ENCODE measurements at regions not wholly inside any gene's neighbourhood (a gene's known extent, or its start where the extent isn't known, plus 50 kb on each side); places are given as distances from the start of the nearest gene placed in this dataset.

DNA sequence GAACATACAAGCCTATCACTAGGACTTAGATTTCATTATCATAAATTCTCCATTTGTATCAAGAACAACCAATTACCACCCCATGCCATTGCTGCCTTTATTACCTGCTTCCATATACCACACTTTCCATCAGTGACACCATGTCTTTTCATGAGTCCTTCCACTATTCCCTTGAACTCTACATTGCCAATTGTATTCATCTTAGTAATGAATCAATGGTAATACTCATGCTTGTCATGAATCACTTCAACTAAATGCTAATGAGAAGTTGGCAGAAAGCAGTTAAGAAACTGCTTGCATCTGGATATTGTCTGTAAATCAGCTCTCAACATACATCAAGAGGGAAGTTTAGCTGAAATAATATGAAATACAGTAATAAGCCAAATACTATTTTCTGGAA, 61.2 kb upstream of the RNF217 start:
- dilution Hi-C loops (cut with MboI; ENCODE audit: extremely low pct_ligation_motif_present, low sequenced_read_pairs) = no loop called here
- no peak for DNase-seq (ENCODE audit: low read depth, low spot score)
- Histone ChIP-seq H3K27me3 (ENCODE audit: control insufficient read depth, extremely low read depth, insufficient read depth, low read length) (no peaks in the 10 kb centered on the region), H3K9me1 (ENCODE audit: control insufficient read depth, extremely low read depth, insufficient read depth, low read length) (no peaks in the 10 kb centered on the region), H3K9me3 (ENCODE audit: control insufficient read depth, low read depth, low read length) (no peaks in the 10 kb centered on the region), H2AFZ (ENCODE audit: control insufficient read depth, low read length) (no peak overlapping the region), H3K4me2 (ENCODE audit: control insufficient read depth, extremely low read depth, insufficient read depth, low read depth, low read length) (no peak overlapping the region), H3K9ac (ENCODE audit: control insufficient read depth, extremely low read depth, insufficient read depth, low read length) (no peak overlapping the region), H3K27ac (ENCODE audit: control insufficient read depth, insufficient read depth, low read length) (no peak overlapping the region), H3K4me1 (ENCODE audit: control insufficient read depth, extremely low read depth, insufficient read depth, low read length) (peaks cover 4% of the 10 kb centered on the region), H3K36me3 (ENCODE audit: control insufficient read depth in 2 of 2, extremely low read depth in 1 of 2, insufficient read depth in 2 of 2, low read length in 2 of 2) (no peaks in the 10 kb centered on the region), H3K79me2 (ENCODE audit: control insufficient read depth, insufficient read depth, low read length) (no peaks in the 10 kb centered on the region), H4K20me1 (ENCODE audit: control insufficient read depth, extremely low read depth, insufficient read depth, low read length) (no peaks in the 10 kb centered on the region), H3K4me3 (ENCODE audit: control insufficient read depth in 2 of 3, extremely low read depth in 1 of 3, insufficient read depth in 2 of 3, low read depth in 1 of 3, low read length in 3 of 3) (no peak overlapping the region)
- FAIRE-seq = no peak
- TF ChIP-seq EZH2 (IDR thresholded peaks at IDR 0.05; ENCODE audit: low read length) = no peak
- TF ChIP-seq, protein P1, sequence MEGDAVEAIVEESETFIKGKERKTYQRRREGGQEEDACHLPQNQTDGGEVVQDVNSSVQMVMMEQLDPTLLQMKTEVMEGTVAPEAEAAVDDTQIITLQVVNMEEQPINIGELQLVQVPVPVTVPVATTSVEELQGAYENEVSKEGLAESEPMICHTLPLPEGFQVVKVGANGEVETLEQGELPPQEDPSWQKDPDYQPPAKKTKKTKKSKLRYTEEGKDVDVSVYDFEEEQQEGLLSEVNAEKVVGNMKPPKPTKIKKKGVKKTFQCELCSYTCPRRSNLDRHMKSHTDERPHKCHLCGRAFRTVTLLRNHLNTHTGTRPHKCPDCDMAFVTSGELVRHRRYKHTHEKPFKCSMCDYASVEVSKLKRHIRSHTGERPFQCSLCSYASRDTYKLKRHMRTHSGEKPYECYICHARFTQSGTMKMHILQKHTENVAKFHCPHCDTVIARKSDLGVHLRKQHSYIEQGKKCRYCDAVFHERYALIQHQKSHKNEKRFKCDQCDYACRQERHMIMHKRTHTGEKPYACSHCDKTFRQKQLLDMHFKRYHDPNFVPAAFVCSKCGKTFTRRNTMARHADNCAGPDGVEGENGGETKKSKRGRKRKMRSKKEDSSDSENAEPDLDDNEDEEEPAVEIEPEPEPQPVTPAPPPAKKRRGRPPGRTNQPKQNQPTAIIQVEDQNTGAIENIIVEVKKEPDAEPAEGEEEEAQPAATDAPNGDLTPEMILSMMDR (optimal IDR thresholded peaks at IDR 0.05 in 1 of 3, IDR thresholded peaks at IDR 0.05 in 1 of 3, conservative IDR thresholded peaks at IDR 0.05 in 1 of 3; ENCODE audit: extremely low read depth in 1 of 3, insufficient read depth in 2 of 3, low read length in 3 of 3) = no peak

DNA sequence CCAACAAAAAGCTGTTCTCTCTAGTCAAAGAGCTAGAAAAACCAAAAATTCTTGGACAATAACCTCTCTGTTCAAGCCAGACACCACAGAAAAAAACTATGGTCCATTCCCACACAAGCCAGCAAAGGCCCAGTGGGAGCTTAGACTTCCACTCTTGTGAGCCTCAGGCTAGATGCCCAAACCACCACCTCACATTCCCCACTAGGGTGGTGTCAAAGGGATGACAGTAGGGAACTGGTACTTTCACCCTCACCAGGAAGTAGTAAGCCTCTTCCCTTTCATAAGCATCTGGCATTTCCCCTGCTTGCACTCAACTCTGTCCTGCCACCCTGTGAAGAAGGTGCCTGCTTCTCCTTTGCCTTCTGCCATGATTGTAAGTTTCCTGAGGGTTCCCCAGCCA, 58.4 kb upstream of the RNF217 start:
- H3K9me3 ChIP-seq (ENCODE audit: control insufficient read depth, low read depth, low read length) = no peaks in the 10 kb centered on the region

More for the DNA sequence above, 58.4 kb upstream of the RNF217 start:
- no peak for DNase-seq (ENCODE audit: low read depth, low spot score)
- Histone ChIP-seq H3K27ac (ENCODE audit: control insufficient read depth, insufficient read depth, low read length) (no peak overlapping the region), H3K4me2 (ENCODE audit: control insufficient read depth, extremely low read depth, insufficient read depth, low read depth, low read length) (no peak overlapping the region), H3K27me3 (ENCODE audit: control insufficient read depth, extremely low read depth, insufficient read depth, low read length) (no peaks in the 10 kb centered on the region), H3K79me2 (ENCODE audit: control insufficient read depth, insufficient read depth, low read length) (no peaks in the 10 kb centered on the region), H3K4me3 (ENCODE audit: control insufficient read depth in 2 of 3, extremely low read depth in 1 of 3, insufficient read depth in 2 of 3, low read depth in 1 of 3, low read length in 3 of 3) (no peak overlapping the region), H3K9me1 (ENCODE audit: control insufficient read depth, extremely low read depth, insufficient read depth, low read length) (no peaks in the 10 kb centered on the region), H4K20me1 (ENCODE audit: control insufficient read depth, extremely low read depth, insufficient read depth, low read length) (no peaks in the 10 kb centered on the region), H3K4me1 (ENCODE audit: control insufficient read depth, extremely low read depth, insufficient read depth, low read length) (peaks cover 4% of the 10 kb centered on the region), H3K36me3 (ENCODE audit: control insufficient read depth in 2 of 2, extremely low read depth in 1 of 2, insufficient read depth in 2 of 2, low read length in 2 of 2) (no peaks in the 10 kb centered on the region), H3K9ac (ENCODE audit: control insufficient read depth, extremely low read depth, insufficient read depth, low read length) (no peak overlapping the region), H2AFZ (ENCODE audit: control insufficient read depth, low read length) (peak overlapping the region; percentile 47)
- TF ChIP-seq, protein P1 (optimal IDR thresholded peaks at IDR 0.05 in 1 of 3, IDR thresholded peaks at IDR 0.05 in 1 of 3, conservative IDR thresholded peaks at IDR 0.05 in 1 of 3; ENCODE audit: extremely low read depth in 1 of 3, insufficient read depth in 2 of 3, low read length in 3 of 3) = no peak
- no peak for TF ChIP-seq EZH2 (IDR thresholded peaks at IDR 0.05; ENCODE audit: low read length)
- dilution Hi-C loops (cut with MboI; ENCODE audit: extremely low pct_ligation_motif_present, low sequenced_read_pairs) = no loop called here
- peak; percentile 69 for FAIRE-seq

Measured in keratinocyte (primary cell).